Forelimb muscle (tissue), 1 donor: ENCODE measurements at regions not wholly inside any gene's neighbourhood (a gene's known extent, or its start where the extent isn't known, plus 50 kb on each side); places are given as distances from the start of the nearest gene placed in this dataset.

Source experiments
- DNase-seq: peaks from one replicate; pipeline ENCODE4 v3.0.0-alpha.2; 2013; ENCODE audit warnings: low read depth

DNA sequence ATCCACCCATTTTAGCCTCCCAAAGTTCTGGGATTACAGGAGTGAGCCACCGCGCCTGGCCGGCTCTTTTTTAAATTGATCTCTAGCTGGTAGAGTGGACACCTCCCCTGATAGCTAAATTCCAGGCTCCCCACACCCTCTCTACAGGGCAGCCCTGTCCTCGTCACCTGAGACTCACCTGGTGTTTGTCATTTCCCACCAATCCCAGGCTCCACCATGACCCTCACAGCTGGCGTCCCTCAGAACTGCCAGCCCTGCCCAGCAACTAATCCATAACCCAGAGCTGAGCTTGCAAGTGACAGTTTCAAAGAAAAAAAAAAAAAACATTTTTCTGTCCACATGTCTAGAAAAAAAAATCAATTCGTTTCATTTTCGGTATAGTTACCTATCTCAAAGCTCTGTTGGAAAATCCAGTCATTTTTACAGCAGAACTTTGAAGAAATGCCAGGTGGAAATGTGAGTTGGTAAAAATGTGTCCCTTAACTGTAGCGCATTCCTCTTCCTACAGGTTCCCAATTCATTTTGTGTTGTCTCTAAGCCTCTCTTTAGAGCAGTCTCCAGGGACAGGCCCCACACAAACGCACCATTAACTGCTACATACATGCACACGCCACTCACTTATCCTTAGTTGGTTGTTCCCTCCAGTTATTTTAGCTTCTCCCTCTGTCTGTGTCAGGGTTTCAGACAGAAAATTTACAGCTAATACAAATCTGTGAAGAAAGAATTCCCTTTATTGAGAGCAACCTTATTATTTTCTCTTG lies 294.7 kb downstream of the FBXO15 start:
- DNase-seq: no peak

DNA sequence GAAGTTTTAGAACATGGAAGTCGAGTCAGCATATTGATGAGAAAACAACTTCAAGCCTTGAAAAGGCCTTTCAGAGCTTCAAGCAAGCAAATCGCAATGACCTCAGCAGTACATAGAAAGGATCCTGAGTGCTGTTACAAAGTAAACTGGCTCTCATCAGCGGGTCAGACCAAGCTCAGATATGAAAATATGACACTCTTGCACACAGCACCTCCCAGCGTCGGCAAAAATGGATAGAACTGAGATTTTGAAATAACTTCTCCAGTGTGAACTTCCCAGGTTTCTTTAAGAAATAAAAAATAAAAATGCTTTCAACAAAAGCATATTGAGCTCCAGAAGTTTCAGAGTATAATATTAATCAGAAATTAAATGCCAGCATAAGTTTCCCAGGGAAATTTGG lies 296.9 kb downstream of the FBXO15 start:
- DNase-seq: no peak

DNA sequence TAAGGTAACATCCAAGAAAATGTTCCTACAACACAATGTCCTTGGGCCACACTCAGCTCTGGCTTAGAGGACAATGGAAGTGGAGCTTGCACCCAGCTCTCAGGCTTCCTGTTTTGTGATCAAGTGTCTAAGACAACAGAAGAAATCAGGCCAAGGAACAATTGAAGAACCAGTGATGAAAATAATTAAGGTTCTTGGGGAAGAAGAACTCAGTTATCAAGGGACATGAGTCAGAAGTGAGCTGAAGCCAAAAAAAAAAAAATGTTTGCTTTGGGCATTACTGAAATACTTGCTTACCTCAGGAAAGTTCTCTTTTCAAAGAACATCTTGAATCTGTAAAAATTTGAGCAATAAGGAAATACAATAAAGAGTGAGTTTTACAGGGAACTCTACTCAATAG lies 299.0 kb downstream of the FBXO15 start:
- no peak for DNase-seq

DNA sequence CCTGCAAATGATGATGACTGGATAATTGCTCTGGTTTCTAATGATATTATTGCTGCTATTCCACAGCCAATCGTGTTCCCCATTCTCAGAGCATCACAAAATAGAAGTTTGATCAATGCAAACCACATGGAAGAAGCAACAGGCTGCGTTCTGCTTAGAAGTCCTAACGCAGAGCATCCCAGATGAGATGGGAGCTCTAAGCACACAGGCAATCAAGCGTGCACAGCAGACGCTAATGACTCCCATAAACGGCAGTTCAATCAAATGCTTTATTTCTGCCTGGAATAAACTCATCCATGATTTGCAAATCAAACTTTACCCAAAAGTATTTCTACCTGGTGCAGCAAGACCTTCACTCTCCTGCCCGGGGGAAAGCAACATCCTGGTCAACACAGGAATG lies 304.2 kb downstream of the FBXO15 start:
- no peak for DNase-seq

DNA sequence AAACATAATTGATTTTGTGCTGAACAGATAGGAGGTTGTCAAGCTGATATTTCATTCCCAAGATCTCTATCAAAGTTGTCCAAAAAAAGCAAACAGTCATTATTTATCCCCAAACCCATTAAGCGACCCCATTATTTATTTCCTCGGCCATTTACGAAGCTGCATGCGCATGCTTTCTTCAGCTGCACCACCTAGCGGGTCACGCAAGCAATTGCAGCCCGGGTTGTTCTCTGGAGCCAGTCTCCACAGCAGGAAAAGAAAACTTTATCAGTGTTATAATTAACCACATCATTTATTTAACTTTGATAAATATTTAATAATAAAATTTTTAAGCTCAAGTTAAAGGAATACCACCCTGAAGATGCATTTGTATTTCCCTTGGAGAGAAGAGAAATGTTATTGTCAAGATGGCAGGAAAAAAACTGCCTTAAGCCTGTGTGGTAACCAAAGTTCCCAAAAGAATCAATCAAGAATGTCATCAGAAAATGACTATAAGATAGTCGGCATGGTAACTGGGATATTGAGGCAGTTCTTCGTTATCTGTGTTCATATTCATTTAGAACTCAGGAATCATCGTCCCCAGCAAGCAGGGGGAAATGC lies 304.7 kb downstream of the FBXO15 start:
- DNase-seq: peak; percentile 11

DNA sequence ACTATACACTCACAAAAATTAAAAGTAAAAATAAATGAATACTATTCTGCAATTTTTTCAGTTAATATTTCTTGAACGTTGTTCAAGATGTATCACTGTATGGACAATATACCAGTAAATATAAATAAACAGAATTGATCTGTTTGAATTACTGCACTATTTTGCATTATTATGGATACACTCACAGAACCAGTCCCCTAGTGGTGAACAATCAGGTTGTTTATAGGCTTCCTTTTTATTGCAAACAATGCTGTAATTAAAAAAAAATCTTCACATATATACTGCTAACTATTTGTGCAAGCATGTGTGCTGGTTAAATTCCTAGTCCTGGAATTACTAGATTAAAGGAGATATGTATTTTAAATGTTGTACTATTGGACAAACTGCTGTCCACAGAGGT lies 306.0 kb downstream of the FBXO15 start:
- DNase-seq: no peak

DNA sequence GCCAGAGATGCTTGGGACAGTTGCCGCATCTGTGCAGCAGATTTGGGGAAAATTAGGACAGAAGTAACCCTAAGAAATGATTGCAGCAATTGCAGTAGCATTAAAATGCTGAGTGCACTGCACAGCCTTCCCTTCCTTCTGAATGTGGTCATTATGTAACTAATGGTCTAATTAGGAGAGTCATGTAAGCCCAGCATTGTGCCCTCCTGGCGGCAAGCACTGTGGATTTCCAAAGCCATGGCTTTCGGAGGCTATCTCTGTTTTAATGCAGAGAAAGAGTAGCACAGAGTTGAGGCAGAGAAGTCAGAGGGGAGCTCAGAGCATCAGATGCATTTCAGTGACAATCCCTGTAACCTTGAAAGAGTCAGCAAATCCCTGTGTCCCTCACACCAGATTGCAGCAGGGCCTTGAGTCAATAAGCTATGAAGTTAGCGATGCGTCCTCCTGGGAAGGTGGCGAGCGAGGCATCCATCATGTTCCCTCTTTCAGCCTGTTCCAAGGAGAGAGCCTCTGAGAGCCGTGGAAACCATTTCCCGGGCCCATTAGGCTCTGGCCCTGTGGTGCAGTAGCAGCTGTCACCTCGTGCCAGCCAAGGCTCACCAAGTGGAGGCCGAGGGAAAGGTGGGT lies 307.2 kb downstream of the FBXO15 start:
- DNase-seq: no peak

DNA sequence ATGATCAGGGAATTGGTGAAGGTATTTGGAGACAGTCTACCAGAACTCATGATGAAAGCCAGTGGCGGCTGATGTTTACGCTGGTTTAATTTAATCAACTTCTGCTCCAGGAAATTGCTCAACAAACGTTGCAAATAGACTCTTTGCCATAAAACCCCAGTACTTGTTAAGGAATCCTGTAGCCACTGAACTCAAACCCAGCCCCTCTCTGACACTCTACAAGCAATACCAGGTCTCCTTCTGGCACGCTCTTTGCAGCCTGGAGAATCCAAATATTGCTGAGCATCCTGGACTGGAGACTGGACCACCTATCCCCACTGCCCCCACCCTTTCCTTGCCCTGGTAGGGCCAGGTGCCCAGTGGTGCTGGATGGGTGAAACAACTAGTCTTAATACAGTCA lies 308.2 kb downstream of the FBXO15 start:
- no peak for DNase-seq

DNA sequence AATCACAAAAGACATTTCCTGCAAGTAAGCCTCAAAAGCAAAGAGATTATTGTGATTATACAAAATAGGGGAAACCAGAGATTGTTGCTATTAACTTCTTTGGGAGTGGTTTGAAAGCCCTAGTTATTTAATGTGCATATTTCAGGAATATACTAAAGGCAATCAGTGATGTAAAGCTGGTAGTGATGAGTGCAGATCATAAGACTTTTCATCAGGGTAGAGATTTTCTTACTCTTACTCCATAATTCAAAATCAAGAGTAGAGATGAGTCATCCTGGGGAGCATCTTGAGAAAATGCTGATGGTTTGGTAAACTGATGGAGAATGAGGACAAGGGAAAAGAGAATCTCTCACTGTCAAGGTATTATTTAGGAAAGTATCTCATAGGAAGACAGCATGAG lies 309.5 kb downstream of the FBXO15 start:
- DNase-seq: no peak

DNA sequence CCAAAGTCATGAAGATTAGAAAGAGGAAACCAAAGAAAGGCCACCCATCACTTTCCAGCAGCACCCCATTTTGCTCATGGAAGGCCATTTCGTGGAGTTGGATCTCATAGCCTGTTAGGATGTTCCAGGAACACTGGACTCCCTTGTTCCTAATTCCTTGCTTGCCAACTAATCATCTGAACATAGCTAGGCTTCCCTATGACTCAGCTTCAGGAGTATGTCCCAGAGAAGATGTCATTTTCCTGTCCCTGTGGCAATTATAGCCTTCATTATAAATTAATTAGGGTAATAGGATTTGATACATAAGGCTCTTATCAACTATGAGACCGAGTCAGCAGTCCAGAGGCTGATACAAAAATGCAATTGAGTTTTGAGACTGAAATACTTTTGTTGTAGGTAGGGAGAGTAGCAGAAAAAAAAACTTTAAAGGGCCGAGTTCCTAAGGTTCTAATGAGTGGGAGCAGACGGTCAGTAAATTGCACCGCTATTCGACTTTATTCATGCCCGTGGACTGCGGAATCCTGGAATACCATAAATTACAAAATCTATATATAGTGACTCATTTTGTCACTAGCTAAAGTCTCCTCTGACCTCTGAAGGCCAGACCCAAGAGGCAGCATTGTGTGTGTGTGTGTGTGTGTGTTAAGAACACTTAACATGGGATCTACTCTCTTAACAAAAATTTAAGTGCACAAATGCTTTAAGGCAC lies 311.8 kb downstream of the FBXO15 start:
- no peak for DNase-seq

DNA sequence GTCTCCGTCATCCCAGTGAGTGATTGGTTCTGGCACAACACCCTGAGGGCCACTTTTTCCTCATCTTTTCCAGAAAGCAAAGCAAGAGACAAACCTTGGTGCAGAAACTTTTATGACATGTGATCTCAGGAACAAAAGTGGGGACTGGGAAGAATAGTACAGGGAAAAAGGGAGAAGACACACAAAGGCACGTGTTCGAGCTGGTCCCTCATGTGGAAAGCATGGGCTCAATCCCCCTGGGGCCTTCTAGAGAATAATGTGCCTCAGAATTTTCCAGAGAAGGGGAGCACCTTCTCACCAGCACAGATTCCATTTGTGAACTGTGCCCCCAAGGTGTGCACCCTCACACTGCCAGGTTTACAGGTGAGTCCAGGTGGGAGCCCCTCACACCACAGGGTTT lies 312.6 kb downstream of the FBXO15 start:
- no peak for DNase-seq

DNA sequence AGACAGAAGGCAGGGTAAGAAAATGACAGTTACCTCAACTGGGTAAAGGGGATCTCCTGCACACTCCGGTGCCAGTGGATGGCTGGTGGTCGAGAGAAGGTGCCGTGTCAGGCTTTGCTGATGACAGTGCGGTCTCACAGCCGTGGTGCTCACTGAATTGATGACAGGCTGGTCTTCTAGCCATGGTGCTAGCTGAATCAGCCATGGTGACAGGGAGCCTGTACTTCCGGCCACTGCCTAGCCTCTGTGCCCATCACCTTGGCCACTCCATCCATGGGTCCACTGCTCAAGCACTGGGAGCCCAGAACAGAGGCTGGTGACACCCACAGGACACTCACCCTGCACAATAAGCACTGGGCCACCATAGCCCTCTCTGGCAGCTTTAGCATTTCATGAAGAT lies 315.9 kb downstream of the FBXO15 start:
- DNase-seq: no peak

DNA sequence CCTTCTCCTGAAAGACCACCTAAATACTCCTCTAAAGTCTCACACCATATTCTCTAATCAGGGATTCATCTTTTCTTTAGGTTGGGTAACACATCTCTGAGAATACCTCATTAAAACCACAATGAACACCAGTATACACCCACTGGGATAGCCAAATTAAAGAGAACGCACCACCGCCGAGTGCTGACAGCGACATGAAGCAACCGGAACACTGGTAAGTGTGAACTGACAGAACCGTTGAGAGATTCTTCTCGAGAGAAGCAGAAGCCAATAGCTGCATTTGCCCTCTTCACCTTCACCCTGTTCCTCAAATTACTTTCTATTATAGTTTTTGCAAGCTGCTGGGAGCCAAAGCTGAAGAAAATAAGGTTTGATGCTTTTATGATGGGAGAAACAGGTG lies 318.5 kb downstream of the FBXO15 start:
- no peak for DNase-seq

DNA sequence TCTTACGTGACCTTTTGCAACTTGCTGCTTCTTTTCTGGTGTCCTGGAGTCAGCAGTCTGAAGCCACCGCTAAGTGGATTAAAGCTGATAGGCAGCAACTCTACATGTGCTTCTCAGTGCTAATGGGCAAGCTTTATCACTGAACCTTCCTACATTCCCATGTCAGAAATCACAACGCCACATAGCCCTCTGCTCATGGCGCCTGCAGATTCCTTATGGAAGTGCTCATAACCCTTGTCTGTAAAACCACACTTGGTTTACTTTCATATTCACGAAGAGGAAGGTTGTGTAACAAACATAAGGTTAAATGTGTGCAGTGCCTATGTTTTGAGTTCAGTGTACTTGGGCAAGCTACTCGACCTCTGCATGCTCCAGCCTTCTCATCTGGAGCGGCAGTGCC lies 319.8 kb downstream of the FBXO15 start:
- no peak for DNase-seq

DNA sequence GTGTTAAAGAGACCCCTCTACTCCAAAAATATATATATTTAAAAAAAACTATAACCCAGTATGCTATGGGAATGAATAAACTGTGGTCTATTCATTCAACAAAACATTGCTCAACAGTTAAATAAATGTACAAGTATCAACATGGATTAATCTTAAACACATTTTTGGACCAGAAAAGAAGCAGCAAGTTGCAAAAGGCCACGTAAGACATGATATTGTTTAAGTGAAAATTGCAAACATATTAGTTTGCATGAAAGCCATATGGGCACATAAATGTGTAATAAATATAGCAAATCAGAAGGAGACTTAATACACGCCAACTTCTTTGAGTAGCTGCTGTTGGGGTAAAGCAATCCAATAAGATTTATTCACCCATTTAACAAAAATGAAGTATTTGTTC lies 321.5 kb downstream of the FBXO15 start:
- DNase-seq: no peak

DNA sequence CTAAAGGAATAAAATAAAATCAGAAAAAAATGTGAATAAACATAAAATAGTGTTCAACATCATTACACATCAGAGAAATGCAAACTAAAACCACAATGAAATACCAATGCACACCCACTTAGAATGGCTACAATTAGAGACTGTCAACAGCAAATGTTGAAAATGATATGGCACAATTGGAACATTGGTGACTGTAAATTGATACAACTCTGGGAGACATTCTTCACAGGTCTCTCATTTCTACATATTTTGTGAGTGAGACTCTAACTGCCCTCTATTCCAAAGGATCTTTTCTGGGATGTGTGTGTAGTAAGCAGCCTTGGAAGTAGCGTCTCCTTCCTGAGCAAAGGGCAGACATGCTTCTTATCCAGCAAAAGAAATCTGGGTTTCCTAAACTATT lies 323.0 kb downstream of the FBXO15 start:
- DNase-seq: no peak

DNA sequence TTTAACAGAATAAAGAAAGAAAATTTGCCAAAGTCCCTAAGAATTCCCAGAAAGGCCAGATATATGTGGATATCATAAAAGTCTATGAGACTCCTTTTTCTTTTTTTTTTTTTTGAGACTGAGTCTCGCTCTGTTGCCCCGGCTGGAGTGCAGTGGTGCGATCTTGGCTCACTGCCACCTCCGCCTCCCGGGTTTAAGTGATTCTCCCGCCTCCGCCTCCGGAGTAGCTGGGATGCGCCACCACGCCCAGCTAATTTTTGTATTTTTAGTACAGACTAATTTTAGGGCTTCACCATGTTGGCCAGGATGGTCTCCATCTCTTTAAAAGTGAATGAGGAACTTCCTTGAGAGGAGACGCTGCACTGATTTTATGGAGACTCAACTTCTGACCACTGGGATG lies 335.2 kb downstream of the FBXO15 start:
- DNase-seq: no peak

DNA sequence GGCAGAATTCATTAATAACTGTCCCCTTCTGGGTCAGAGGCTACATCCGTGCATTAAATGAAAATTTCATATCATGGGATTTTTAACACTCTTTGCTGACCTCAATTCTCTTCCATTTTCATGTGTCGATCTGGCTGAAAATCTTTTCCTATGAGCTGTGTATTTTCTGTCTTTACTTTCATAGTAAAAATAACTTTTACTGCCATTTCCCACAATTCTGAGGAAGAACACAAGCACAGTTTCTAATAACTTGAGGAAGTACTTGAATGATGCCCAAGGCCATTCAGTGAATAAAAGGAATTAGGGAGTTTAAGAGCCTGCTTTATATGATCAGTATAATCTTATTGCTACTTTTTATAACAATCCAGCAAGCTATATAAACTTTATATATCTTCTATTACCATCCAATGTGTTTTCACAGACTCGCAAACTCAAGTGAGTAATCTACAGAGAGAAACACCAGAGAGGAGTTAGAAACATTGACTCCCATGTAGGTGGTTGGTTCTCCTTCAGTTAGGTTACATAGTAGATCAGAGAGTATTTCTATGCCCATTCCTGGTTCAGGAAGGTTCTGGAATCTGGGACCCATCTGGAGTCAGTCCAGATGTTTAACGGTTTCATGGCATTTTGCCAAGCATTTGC lies 340.0 kb downstream of the FBXO15 start:
- DNase-seq: no peak

DNA sequence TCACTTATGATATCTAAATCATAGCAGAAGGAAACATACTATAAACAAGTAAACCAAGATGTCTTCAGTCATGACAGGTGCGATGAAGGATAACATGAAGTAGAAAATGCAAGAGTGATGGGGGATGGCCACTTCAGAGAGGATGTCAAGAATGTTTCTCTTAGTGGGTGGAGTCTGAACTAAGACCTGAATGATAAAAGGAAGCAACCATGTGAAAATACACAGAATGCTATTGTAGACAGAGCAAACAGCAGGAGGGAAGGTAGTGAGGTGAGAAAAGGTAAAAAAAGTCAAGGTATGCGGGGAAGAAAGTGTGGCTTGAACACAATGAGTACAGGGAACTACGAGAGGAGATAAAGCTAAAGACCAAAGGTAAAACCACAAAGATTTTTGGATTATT lies 341.6 kb downstream of the FBXO15 start:
- no peak for DNase-seq

DNA sequence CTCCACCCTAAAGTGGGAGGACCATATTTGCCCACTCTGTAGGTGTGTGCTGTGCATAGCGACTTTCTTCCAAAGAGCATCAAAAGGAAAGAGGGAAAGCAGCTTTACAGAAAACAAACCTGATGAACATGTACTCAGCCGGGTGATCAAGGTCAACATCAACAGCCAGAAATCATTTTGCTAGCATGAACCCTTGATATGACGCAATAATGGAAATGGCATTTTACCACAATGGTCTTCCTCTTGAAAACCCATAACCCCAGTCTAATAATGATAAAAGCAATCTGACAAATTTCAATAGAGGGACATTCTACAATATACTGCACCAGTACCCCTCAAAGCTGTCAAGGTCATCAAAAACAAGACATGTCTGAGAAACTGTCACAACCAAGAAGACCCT lies 350.2 kb downstream of the FBXO15 start:
- no peak for DNase-seq

DNA sequence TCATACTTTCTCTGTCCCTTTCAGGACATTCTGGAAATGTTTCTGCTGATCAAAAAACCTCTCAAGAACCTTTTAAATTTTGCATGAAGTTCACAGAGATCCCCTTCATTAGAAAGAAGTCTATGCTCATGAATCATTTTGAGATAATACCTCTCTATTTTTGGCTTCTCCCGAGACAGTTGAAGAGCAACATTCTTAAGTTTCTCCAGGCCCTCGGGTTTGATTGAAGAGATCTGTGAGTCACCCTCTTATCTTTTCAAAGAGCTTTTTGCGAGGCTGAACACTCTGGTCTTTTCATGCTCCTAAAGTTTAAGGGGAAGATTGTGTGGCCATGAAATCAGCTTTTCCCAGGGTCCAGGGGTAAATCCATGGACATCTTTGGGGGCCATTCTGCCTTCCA lies 354.2 kb downstream of the FBXO15 start:
- no peak for DNase-seq

DNA sequence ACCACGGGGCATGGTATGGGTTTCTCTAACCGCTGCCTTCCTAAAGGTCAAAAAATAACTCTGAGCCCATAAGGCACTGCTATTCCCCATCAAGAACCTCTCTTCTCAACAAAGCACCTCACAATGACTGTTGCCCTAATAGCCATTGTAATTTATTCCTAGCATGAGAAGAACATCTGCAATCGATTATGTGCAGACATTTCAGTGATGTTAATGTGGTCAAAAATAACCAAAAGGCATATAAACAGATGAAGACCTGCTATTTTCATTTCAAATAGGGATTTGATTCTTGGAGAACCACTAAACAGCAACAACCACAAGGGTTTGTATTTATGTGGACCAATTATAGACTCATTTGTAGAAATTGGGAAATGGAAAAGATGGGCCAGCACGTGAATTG lies 356.6 kb downstream of the FBXO15 start:
- DNase-seq: no peak
